Spleen (tissue), 7 donors: ENCODE measurements at regions not wholly inside any gene's neighbourhood (a gene's known extent, or its start where the extent isn't known, plus 50 kb on each side); places are given as distances from the start of the nearest gene placed in this dataset.

Experiments used
- CTCF ChIP-seq, 11 experiments: fragments of 200-600 bp in 7 of 11; fragments of 450-650 bp in 4 of 11; sonication (generic) in 4 of 11; IDR thresholded peaks in 8 of 11; conservative IDR thresholded peaks in 3 of 11; 1 replicate in 7 of 11; 2 replicates in 4 of 11; pipeline versions ENCODE4 v1.4.0 to v1.8.0; 2016 to 2021; ENCODE audit warnings: antibody characterized with exemption in 11 of 11, inconsistent platforms in 4 of 11, mild to moderate bottlenecking in 1 of 11
- POLR2A ChIP-seq, 3 donors: fragments of 450-650 bp; IDR thresholded peaks; one replicate each; pipeline ENCODE4 v1.5.1; 2017; ENCODE audit warnings: antibody characterized with exemption in 3 of 3, mild to moderate bottlenecking in 1 of 3
- donor health status: DM: no; HTN: no; CAD: no; lungs with moderate emphysema.
- donor health status: DM: no; HTN: no; CAD: no.
- donor health status: DM: no; HTN: no; CAD: no.

- TF ChIP-seq CTCF (IDR thresholded peaks at IDR 0.05 in 8 of 11, conservative IDR thresholded peaks at IDR 0.05 in 3 of 11) = no peak
- no peak for TF ChIP-seq POLR2A (IDR thresholded peaks at IDR 0.05)
Measured at GRCh38 chr2:12960671-12961070, 243.9 kb downstream of the TRIB2 start.
